Loucy (cell line): ENCODE measurements at regions not wholly inside any gene's neighbourhood (a gene's known extent, or its start where the extent isn't known, plus 50 kb on each side); places are given as distances from the start of the nearest gene placed in this dataset.

Source experiments
- CTCF ChIP-seq: fragments of 200-600 bp; sonication (generic); conservative IDR thresholded peaks from 2 replicates; pipeline ENCODE4 v1.5.1; 2014; ENCODE audit warnings: mild to moderate bottlenecking, antibody characterized with exemption, low read length
- EZH2phosphoT487 ChIP-seq: fragments of 200-600 bp; IDR thresholded peaks from 2 replicates; pipeline ENCODE4 v1.6.1; 2018; ENCODE audit warnings: antibody characterized with exemption, mild to moderate bottlenecking, moderate library complexity, borderline replicate concordance

DNA sequence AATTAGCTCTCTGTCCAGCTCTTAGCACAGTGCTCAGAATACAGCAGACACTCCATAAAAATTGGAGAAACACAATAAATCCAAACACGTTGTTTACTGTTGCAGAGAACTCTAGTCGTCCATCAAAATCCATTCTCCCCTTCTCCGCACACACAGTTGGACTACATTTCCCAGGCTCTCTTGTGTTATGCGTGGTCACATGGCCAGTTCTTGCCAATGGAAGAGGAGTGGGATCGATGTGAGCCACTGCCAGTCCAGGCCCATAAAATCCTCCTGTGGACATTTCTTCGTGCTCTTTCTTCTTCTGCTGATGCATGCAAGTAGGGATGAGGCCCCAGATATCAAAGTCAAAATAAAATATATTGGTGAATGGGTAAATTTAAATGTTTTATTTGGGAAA lies 114.3 kb upstream of the FMN2 start:
- no peak for TF ChIP-seq EZH2phosphoT487
- no peak for TF ChIP-seq CTCF
